GM23338 (cell line): ENCODE measurements at regions not wholly inside any gene's neighbourhood (a gene's known extent, or its start where the extent isn't known, plus 50 kb on each side); places are given as distances from the start of the nearest gene placed in this dataset.

ENCODE experiments used
- CREB1 ChIP-seq: fragments of 250-450 bp; sonication (Bioruptor Pico); IDR thresholded peaks from 2 replicates; pipeline ENCODE4 v1.5.0; 2020; ENCODE audit warnings: low read depth, mild to moderate bottlenecking, moderate library complexity
- EZH2 ChIP-seq: fragments of 200-600 bp; sonication (generic); IDR thresholded peaks from one replicate; pipeline ENCODE4 v1.8.0; 2017; ENCODE audit warnings: antibody characterized with exemption, mild to moderate bottlenecking, low read depth; ENCODE audit not compliant: unreplicated experiment
- EZH2phosphoT487 ChIP-seq: fragments of 200-600 bp; sonication (generic); IDR thresholded peaks from one replicate; pipeline ENCODE4 v1.8.1; 2018; ENCODE audit warnings: antibody characterized with exemption; ENCODE audit not compliant: unreplicated experiment
- JUNB ChIP-seq: IDR thresholded peaks from one replicate; pipeline ENCODE4 v1.6.1; 2016; ENCODE audit warnings: antibody characterized with exemption; ENCODE audit not compliant: unreplicated experiment
- NANOG ChIP-seq: IDR thresholded peaks from 2 replicates; pipeline ENCODE4 v1.6.1; 2016; ENCODE audit warnings: antibody characterized with exemption, borderline replicate concordance
- POLR2AphosphoS5 ChIP-seq: IDR thresholded peaks from 2 replicates; pipeline ENCODE4 v1.6.1; 2016; ENCODE audit warnings: antibody characterized with exemption, low read depth
- ZNF462 ChIP-seq: fragments of 250-450 bp; sonication (Bioruptor Pico); IDR thresholded peaks from 2 replicates; pipeline ENCODE4 v1.5.0; 2020; ENCODE audit warnings: mild to moderate bottlenecking, moderate library complexity
- TF ChIP-seq, protein P1 (sequence below), 2 experiments: fragments of 200-600 bp in 1 of 2; sonication (generic) in 1 of 2; conservative IDR thresholded peaks; 2 replicates each; pipeline versions ENCODE4 v1.5.1 to v1.6.1; 2016 to 2017; ENCODE audit warnings: antibody characterized with exemption in 2 of 2, low read depth in 2 of 2, mild to moderate bottlenecking in 2 of 2, moderate library complexity in 1 of 2
- TF ChIP-seq, protein P2 (sequence below): IDR thresholded peaks from one replicate; pipeline ENCODE4 v1.6.1; 2018; ENCODE audit warnings: antibody characterized with exemption; ENCODE audit not compliant: unreplicated experiment

- TF ChIP-seq, protein P1, sequence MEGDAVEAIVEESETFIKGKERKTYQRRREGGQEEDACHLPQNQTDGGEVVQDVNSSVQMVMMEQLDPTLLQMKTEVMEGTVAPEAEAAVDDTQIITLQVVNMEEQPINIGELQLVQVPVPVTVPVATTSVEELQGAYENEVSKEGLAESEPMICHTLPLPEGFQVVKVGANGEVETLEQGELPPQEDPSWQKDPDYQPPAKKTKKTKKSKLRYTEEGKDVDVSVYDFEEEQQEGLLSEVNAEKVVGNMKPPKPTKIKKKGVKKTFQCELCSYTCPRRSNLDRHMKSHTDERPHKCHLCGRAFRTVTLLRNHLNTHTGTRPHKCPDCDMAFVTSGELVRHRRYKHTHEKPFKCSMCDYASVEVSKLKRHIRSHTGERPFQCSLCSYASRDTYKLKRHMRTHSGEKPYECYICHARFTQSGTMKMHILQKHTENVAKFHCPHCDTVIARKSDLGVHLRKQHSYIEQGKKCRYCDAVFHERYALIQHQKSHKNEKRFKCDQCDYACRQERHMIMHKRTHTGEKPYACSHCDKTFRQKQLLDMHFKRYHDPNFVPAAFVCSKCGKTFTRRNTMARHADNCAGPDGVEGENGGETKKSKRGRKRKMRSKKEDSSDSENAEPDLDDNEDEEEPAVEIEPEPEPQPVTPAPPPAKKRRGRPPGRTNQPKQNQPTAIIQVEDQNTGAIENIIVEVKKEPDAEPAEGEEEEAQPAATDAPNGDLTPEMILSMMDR (conservative IDR thresholded peaks at IDR 0.05; ENCODE audit: low read depth in 2 of 2): no peak
- TF ChIP-seq POLR2AphosphoS5: no peak
- no peak for TF ChIP-seq EZH2
- no peak for TF ChIP-seq EZH2phosphoT487
- TF ChIP-seq, protein P2, sequence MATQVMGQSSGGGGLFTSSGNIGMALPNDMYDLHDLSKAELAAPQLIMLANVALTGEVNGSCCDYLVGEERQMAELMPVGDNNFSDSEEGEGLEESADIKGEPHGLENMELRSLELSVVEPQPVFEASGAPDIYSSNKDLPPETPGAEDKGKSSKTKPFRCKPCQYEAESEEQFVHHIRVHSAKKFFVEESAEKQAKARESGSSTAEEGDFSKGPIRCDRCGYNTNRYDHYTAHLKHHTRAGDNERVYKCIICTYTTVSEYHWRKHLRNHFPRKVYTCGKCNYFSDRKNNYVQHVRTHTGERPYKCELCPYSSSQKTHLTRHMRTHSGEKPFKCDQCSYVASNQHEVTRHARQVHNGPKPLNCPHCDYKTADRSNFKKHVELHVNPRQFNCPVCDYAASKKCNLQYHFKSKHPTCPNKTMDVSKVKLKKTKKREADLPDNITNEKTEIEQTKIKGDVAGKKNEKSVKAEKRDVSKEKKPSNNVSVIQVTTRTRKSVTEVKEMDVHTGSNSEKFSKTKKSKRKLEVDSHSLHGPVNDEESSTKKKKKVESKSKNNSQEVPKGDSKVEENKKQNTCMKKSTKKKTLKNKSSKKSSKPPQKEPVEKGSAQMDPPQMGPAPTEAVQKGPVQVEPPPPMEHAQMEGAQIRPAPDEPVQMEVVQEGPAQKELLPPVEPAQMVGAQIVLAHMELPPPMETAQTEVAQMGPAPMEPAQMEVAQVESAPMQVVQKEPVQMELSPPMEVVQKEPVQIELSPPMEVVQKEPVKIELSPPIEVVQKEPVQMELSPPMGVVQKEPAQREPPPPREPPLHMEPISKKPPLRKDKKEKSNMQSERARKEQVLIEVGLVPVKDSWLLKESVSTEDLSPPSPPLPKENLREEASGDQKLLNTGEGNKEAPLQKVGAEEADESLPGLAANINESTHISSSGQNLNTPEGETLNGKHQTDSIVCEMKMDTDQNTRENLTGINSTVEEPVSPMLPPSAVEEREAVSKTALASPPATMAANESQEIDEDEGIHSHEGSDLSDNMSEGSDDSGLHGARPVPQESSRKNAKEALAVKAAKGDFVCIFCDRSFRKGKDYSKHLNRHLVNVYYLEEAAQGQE: no peak
- no peak for TF ChIP-seq ZNF462 (CRISPR knock-in tag)
- no peak for TF ChIP-seq NANOG
- TF ChIP-seq CREB1 (CRISPR knock-in tag): no peak
- TF ChIP-seq JUNB: no peak
Observed at GRCh38 chr6:121858986-121859385, 423.5 kb downstream of the GJA1 start.
